ENCODE measurements at regions not wholly inside any gene's neighbourhood (a gene's known extent, or its start where the extent isn't known, plus 50 kb on each side); places are given as distances from the start of the nearest gene placed in this dataset.

GRCh38 chr2:223147431-223147830 lies 95.4 kb downstream of the KCNE4 start:
- DNase-seq (no peak), ATAC-seq (no peak)
- TF ChIP-seq CTCF (IDR thresholded peaks at IDR 0.05): no peak
- no peak overlapping the region for H3K4me3 ChIP-seq
- no peaks in the 10 kb centered on the region for H3K36me3 ChIP-seq (ENCODE audit: low read depth)
- H3K4me1 ChIP-seq (ENCODE audit: low read depth): no peaks in the 10 kb centered on the region
- H3K9me3 ChIP-seq: no peaks in the 10 kb centered on the region
- intact Hi-C loops (cut with DNase I, micrococcal nuclease): no loop called here

- ATAC-seq (no peak), DNase-seq (no peak)
- Histone ChIP-seq H3K4me1 (ENCODE audit: low read depth) (no peaks in the 10 kb centered on the region), H3K36me3 (ENCODE audit: low read depth) (no peaks in the 10 kb centered on the region), H3K9me3 (no peaks in the 10 kb centered on the region), H3K4me3 (no peak overlapping the region)
- TF ChIP-seq CTCF (IDR thresholded peaks at IDR 0.05): no peak
- intact Hi-C loops (cut with DNase I, micrococcal nuclease): no loop called here
Measured at GRCh38 chr2:223148516-223148915, 96.5 kb downstream of the KCNE4 start.

GRCh38 chr2:223155956-223156355 lies 104.0 kb downstream of the KCNE4 start:
- H3K4me3 ChIP-seq: no peak overlapping the region
- DNase-seq: no peak
- H3K9me3 ChIP-seq: no peaks in the 10 kb centered on the region
- intact Hi-C loops (cut with DNase I, micrococcal nuclease): no loop called here
- TF ChIP-seq CTCF (IDR thresholded peaks at IDR 0.05): no peak
- no peaks in the 10 kb centered on the region for H3K4me1 ChIP-seq (ENCODE audit: low read depth)
- no peak for ATAC-seq
- no peaks in the 10 kb centered on the region for H3K36me3 ChIP-seq (ENCODE audit: low read depth)

- Histone ChIP-seq H3K9me3 (no peaks in the 10 kb centered on the region), H3K4me3 (no peak overlapping the region), H3K36me3 (ENCODE audit: low read depth) (no peaks in the 10 kb centered on the region), H3K4me1 (ENCODE audit: low read depth) (peaks cover 7% of the 10 kb centered on the region)
- TF ChIP-seq CTCF (IDR thresholded peaks at IDR 0.05): no peak
- no peak for ATAC-seq
- intact Hi-C loops (cut with DNase I, micrococcal nuclease): no loop called here
- no peak for DNase-seq
Measured at GRCh38 chr2:223161873-223162458, 110.0 kb downstream of the KCNE4 start.

GRCh38 chr2:223165423-223166214 lies 113.6 kb downstream of the KCNE4 start:
- Histone ChIP-seq H3K4me3 (no peak overlapping the region), H3K36me3 (ENCODE audit: low read depth) (no peaks in the 10 kb centered on the region), H3K4me1 (ENCODE audit: low read depth) (peaks cover 7% of the 10 kb centered on the region), H3K9me3 (no peaks in the 10 kb centered on the region)
- ATAC-seq: peak; percentile 44
- DNase-seq: peak in 1 of 3 donors; percentile 33
- no peak for TF ChIP-seq CTCF (IDR thresholded peaks at IDR 0.05)
- intact Hi-C loops (cut with DNase I, micrococcal nuclease): no loop called here
